NCI-H146 treated with DMSO at 0.1 percent for 48 hours (cell line): ENCODE measurements at regions not wholly inside any gene's neighbourhood (a gene's known extent, or its start where the extent isn't known, plus 50 kb on each side); places are given as distances from the start of the nearest gene placed in this dataset.
A peak's percentile ranks its signal among the peaks of the same experiment; 100 is the strongest.

ENCODE experiments used
- DNase-seq: peaks from one replicate; lab custom pipeline; 2025; ENCODE audit not compliant: unreplicated experiment; lab: John Stamatoyannopoulos, UW

DNA sequence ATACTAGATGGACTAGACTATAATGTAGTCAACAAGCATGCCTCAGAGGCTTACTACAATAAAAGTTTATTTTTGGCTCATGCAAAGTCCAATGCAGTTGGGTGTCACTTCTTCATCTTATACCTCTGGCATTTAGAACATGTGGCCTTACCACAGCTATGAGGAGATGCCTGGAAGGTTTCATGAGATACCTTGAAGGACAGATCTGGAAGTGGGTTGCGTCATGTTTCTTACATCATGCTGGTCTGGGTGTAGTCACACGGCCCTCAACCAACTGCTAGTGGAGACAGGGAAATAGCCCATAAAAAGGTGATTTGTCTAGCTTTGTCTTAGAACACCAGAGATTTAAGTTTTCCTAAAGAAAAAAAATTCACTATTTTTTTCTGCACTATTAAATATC, 91.7 kb upstream of the MMADHC start:
- DNase-seq: no peak

GRCh38 chr2:149677416-149677815, 89.8 kb upstream of the MMADHC start:
- no peak for DNase-seq

DNA sequence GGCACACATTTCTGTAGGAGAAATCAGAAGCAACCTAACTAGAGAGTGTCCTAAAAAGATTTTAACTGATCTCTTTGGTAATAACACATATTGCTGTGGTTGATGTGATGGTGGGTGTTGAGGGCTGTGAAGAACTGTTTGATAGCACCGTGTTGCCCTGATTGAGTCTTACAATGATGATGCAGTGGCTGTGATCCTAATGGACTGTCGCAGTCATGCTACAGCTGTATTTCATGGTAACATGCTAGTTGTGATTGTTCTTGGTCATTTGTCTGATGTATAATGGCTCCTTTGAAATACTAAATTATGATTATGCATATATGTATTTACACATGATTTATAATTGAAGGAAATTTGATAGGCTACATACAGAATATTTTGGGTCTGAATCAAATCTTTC, 82.5 kb upstream of the MMADHC start:
- DNase-seq: no peak

GRCh38 chr2:149666809-149667320, 79.3 kb upstream of the MMADHC start:
- no peak for DNase-seq

DNA sequence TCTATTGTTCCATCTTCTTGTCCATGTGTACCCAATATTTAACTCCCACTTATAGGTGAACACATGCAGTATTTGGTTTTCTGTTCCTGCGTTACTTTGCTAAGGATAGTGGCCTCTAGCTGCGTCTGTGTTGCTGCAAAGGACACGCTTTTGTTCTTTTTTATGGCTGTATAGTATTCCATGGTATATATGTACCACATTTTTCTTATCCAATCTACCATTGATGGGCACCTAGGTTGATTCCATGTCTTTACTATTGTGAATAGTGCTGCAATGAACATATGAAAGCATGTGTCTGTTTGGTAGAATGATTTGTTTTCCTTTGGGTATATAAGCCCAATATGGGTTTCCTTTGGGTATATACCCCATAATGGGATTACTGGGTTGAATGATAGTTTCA, 77.3 kb upstream of the MMADHC start:
- no peak for DNase-seq

GRCh38 chr2:149662556-149662955, 75.0 kb upstream of the MMADHC start:
- no peak for DNase-seq

- DNase-seq: no peak
Measured at GRCh38 chr2:149661844-149662243, 74.3 kb upstream of the MMADHC start.

DNA sequence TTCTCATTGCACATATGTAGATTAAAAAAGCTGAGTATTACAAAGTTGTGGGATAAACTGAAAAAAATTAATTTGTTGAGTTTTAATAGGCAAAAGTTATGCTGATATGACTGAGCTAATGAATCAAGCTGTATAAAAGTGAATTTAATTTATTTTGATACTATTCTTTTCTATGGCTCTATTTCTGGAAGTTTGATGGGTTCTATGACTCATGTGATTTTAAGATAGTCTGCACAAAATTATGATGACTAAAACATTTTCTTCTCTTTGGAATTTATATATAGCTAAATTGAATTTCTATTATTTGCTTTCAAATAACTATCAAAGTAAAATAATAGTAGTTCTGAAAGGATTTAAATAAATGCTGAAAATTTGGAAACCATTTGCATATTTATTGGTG, 71.0 kb upstream of the MMADHC start:
- no peak for DNase-seq

GRCh38 chr2:149657401-149658040, 69.9 kb upstream of the MMADHC start:
- peak; percentile 13 for DNase-seq

GRCh38 chr2:149656996-149657395, 69.4 kb upstream of the MMADHC start:
- DNase-seq: no peak

DNA sequence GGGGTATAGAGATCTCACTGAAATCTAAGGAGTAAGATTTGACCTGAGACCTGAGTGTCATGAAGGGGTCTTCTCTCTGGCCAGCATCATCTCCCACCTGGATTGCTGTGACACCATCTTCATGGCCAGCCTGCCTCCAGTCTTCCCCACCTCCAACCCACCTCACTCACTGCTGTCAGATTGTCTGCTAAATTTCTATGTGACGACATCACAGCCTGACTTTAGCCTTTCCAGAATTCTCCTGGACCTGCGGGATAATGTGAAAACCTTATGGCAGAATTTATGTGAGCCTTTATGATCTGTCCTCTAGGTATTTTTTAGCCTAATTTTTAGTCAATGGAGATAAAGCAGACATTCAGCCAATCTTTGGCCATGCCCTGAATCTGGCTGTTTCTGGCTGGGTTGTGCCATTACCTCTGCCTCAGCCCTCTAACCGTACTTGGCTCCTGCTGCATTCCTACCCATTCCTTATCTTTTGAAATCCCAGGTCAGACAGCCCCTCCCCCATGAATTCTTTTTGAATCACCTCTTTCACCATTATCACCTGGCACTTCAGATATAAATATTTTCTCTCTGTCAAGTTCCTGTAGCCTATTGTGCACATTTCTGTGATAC, 66.4 kb upstream of the MMADHC start:
- no peak for DNase-seq

GRCh38 chr2:149652926-149653325, 65.4 kb upstream of the MMADHC start:
- no peak for DNase-seq

DNA sequence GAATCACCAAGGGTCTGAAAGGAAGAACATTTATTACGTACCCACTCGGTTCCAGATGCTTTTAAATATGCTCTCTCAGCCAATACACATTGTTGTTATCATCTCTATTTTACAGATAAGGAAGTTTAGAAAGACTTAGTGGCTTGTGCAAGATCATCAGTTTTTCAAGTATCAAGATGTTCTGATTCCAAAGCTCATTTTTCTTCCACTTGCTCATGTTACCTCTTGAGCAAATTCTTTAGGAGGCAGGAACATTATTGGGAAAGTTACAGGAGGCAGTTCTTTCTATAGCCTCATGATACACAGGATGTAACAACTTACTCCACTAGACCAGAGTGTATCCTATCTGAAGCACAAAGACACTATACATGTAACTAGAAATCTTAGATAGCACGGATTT, 65.0 kb upstream of the MMADHC start:
- no peak for DNase-seq

DNA sequence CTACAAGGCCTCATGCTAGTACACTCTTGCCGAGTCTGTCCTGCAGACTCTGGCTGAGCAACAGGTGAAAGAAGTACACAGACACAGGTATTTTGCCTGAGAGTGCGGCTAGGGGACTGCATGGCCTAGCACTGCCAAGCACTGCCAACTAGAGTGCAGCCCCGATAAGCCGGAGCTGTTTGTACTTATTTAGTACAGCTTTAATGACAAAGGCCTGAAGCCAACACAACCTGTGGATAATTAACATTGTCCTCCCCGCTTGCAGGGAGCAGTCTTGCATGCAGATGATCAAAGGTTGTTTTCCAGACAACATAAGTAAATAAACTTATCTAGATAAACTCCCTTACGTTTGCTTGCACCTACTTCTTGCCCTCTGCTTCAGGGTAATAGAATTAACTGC, 63.7 kb upstream of the MMADHC start:
- DNase-seq: no peak

GRCh38 chr2:149650006-149650405, 62.4 kb upstream of the MMADHC start:
- DNase-seq: no peak

DNA sequence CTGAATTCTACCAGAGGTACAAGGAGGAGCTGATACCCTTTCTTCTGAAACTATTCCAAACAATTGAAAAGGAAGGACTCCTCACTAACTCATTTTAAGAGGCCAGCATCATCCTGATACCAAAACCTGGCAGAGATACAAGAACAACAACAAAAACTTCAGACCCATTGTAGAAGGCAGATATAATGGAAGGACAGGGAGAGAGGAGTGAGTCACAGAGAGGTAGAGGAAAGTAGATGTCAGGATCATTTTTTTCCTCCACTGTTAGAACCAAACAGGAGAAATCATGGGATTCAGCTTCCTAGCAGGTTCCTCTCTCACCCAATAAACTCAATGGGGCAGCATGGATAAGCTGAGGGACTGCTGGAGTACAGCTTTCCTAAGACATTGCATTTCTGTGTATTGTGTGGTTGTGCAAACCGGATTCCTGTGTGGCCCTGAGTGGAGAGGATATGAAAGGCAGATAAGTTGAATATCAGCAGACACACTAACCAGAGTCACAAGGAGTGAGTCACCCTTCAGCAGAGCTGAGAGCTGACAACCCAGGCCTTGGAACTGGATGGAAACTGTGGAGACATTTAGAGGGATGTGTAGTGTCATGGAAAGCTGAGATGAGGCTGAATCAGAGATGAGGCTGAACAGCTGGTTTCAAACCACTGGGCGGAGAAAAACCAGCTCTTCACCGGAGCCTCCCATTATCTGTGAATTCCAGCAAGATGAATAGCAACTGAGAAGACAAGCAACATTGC, 60.9 kb upstream of the MMADHC start:
- no peak for DNase-seq

DNA sequence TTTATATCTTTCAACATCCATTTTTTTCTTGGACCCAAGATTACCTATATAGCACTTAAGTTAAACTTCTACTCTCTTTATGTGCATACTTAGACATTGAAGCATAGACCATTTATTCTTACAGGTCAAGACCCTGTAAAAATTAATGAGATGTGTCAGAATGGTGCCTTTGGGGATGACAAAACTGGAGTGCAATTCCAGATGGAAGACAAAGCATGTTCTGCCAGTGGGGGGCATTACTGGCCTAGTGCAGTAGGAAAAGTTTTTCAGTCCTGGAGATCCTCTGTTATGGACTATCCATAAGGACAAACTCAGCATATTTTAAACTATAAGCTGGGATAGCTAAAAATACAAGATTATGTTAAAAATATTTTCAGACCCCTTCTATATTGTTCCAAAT, 57.8 kb upstream of the MMADHC start:
- DNase-seq: no peak
